ENCODE measurements at regions not wholly inside any gene's neighbourhood (a gene's known extent, or its start where the extent isn't known, plus 50 kb on each side); places are given as distances from the start of the nearest gene placed in this dataset.

DNA sequence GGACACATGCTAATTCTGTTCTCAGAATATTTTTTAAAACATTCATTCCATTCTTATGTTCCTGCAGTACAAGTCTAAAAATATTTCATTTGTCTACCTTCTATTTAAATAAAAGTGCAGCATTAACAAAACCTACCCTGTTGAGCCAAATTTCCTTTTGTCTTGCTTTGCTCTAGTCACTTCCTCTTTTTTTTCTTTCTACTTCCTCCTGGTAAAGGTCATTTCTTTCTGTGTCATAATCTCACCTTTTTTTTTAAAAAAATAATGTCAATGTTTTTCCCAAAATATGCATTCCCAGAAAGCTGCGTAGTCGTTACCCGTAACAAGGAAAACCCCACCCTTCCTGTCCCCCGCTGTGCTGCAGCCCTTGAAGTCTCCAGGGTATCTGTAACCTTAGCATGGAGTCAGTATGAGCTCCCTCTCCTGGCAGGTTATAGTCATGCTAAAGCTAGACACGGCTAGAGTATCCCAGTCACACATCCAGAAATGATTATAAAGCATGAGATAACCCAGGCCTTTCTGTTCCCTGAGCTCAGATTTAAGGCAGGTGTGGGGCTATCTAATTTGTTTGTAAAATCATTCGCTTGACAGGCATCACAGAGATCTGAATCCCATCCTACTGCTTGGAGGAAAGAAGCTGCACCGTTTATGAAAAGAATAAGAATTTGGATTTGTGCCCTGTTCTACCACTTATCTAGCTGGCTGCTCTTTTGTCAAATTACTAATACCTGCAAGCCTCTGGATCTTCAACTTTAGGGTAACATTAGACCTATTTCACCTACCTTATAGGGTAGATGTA lies 51.1 kb upstream of the EED start:
- DNase-seq, result peak; percentile 64
- WGBS, 2 donors (ENCODE audit: low coverage in 1 of 2), result 16 to 24% methylated on average over 3 to 7 of the region's 7 CpGs
- Histone ChIP-seq H3K27ac (peak overlapping the region in 3 of 4 donors; percentile 24 to 37 (median 27)), H3K36me3 (no peaks in the 10 kb centered on the region), H3K4me1 (peaks cover 5 to 32% (median 10%) of the 10 kb centered on the region in 4 donors), H3K9me3 (no peaks in the 10 kb centered on the region), H3K27me3 (no peaks in the 10 kb centered on the region), H3K4me3 (peak overlapping the region in 1 of 4 donors; percentile 35)
- intact Hi-C loops (cut with DNase I; ENCODE audit: low total_unique reads), result loop anchor here (5.0 kb wide), 1 partner anchor 151 kb away; no protein-coding TSS in a partner anchor
- TF ChIP-seq POLR2AphosphoS5 (IDR thresholded peaks at IDR 0.05) (peak; percentile 29 to 53 (median 35)), EP300 (IDR thresholded peaks at IDR 0.05; ENCODE audit: low read depth) (peak; percentile 12), CTCF (IDR thresholded peaks at IDR 0.05) (peak; percentile 63 to 89 (median 71)), POLR2A (IDR thresholded peaks at IDR 0.05) (no peak)
- in situ Hi-C loops (cut with MboI; ENCODE audit: low pct_ligation_motif_present in 1 of 4, low pct_unique_long_range_greater_than_20kb in 1 of 4, low sequenced_read_pairs in 3 of 4), result loop anchor here (10.0 kb wide), 1 partner anchor 149 kb away; no protein-coding TSS in a partner anchor

- Histone ChIP-seq H3K4me1 (peaks cover 5 to 32% (median 10%) of the 10 kb centered on the region in 4 donors), H3K27me3 (no peaks in the 10 kb centered on the region), H3K4me3 (no peak overlapping the region), H3K36me3 (no peaks in the 10 kb centered on the region), H3K9me3 (no peaks in the 10 kb centered on the region), H3K27ac (peak overlapping the region; percentile 8 to 37 (median 26))
- intact Hi-C loops (cut with DNase I; ENCODE audit: low total_unique reads) (loop anchor here (5.0 kb wide), 1 partner anchor 150 kb away; no protein-coding TSS in a partner anchor), in situ Hi-C loops (cut with MboI; ENCODE audit: low pct_ligation_motif_present in 1 of 4, low pct_unique_long_range_greater_than_20kb in 1 of 4, low sequenced_read_pairs in 3 of 4) (loop anchor here (10.0 kb wide), 1 partner anchor 148 kb away; no protein-coding TSS in a partner anchor)
- no peak for DNase-seq
- TF ChIP-seq EP300 (IDR thresholded peaks at IDR 0.05; ENCODE audit: low read depth), result no peak
- TF ChIP-seq CTCF (IDR thresholded peaks at IDR 0.05), result no peak
- TF ChIP-seq POLR2A (IDR thresholded peaks at IDR 0.05), result no peak
- no peak for TF ChIP-seq POLR2AphosphoS5 (IDR thresholded peaks at IDR 0.05)
- WGBS, 2 donors (ENCODE audit: low coverage in 1 of 2), result 38 to 47% methylated on average over 1 of the region's 1 CpG
Measured at GRCh38 chr11:86192519-86193257, 51.9 kb upstream of the EED start.

DNA sequence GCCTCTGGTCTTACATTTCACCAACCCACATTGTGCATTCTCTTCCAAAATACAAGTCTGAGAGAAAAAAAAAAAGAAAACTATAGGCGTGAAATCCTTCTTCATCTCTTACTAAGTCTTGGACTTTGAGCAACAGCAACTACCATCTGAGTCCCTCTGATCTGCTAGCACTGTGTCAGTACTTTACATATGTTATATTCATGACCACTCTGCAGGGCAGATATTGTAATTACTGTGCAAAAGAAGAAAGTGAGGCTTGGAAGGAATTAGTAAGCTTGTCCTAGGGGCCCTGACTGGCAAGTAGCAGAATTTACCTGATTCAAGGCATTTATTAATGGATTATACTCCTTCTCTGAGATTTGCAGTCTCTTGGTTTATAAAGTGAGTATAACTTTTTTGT lies 52.7 kb upstream of the EED start:
- intact Hi-C loops (cut with DNase I; ENCODE audit: low total_unique reads), result loop anchor here (5.0 kb wide), 1 partner anchor 150 kb away; no protein-coding TSS in a partner anchor
- TF ChIP-seq CTCF (IDR thresholded peaks at IDR 0.05) (no peak), POLR2A (IDR thresholded peaks at IDR 0.05) (no peak), EP300 (IDR thresholded peaks at IDR 0.05; ENCODE audit: low read depth) (no peak), POLR2AphosphoS5 (IDR thresholded peaks at IDR 0.05) (no peak)
- no peak overlapping the region for H3K27ac ChIP-seq
- in situ Hi-C loops (cut with MboI; ENCODE audit: low pct_ligation_motif_present in 1 of 4, low pct_unique_long_range_greater_than_20kb in 1 of 4, low sequenced_read_pairs in 3 of 4), result loop anchor here (10.0 kb wide), 1 partner anchor 147 kb away; no protein-coding TSS in a partner anchor
- no peak overlapping the region for H3K4me3 ChIP-seq
- DNase-seq, result no peak
- no peaks in the 10 kb centered on the region for H3K9me3 ChIP-seq
- 91 to 97% methylated on average over 1 of the region's 1 CpG for WGBS, 2 donors (ENCODE audit: low coverage in 1 of 2)
- H3K36me3 ChIP-seq, result no peaks in the 10 kb centered on the region
- no peaks in the 10 kb centered on the region for H3K27me3 ChIP-seq
- peaks cover 5 to 29% (median 10%) of the 10 kb centered on the region in 4 donors for H3K4me1 ChIP-seq

DNA sequence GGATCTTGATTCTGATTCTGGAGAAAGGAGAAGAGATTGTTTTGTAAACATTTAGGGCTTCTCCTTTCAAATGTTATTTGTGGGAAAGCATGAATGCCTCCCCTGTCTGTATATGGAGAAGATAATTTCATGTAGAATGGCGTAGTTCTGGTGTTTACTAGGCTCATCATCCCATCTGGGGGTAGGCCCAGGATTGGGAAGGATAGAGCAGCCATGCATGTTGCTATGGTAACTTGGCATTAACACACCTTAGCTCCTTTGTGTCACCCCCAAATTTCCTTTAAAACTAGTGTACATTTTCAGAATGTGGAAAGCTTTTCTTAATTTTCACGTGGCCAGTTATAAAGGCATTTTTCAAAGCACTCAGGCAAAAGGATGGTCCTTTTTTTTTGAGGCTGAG lies 57.5 kb upstream of the EED start:
- in situ Hi-C loops (cut with MboI; ENCODE audit: low pct_ligation_motif_present in 1 of 4, low pct_unique_long_range_greater_than_20kb in 1 of 4, low sequenced_read_pairs in 3 of 4) (no loop called here), intact Hi-C loops (cut with DNase I; ENCODE audit: low total_unique reads) (no loop called here)
- no peaks in the 10 kb centered on the region for H3K9me3 ChIP-seq
- H3K4me1 ChIP-seq, result peaks cover 0 to 17% (median 3%) of the 10 kb centered on the region in 4 donors
- no peaks in the 10 kb centered on the region for H3K27me3 ChIP-seq
- no peak overlapping the region for H3K27ac ChIP-seq
- H3K36me3 ChIP-seq, result no peaks in the 10 kb centered on the region
- DNase-seq, result no peak
- TF ChIP-seq POLR2A (IDR thresholded peaks at IDR 0.05) (no peak), CTCF (IDR thresholded peaks at IDR 0.05) (no peak), EP300 (IDR thresholded peaks at IDR 0.05; ENCODE audit: low read depth) (no peak), POLR2AphosphoS5 (IDR thresholded peaks at IDR 0.05) (no peak)
- WGBS, 2 donors (ENCODE audit: low coverage in 1 of 2), result 78 to 91% methylated on average over 2 of the region's 2 CpGs
- H3K4me3 ChIP-seq, result no peak overlapping the region

Measured in transverse colon (tissue), 4 donors.